BJ (cell line): ENCODE measurements at regions not wholly inside any gene's neighbourhood (a gene's known extent, or its start where the extent isn't known, plus 50 kb on each side); places are given as distances from the start of the nearest gene placed in this dataset.

Experiments
- CTCF ChIA-PET: fragments of 350-600 bp; formaldehyde crosslinking; extraction: SDS; loops from one replicate; lab custom pipeline; 2021; ENCODE audit warnings: antibody characterized with exemption, inconsistent platforms; lab: Yijun Ruan, JAX
- POLR2A ChIA-PET: fragments of 300-600 bp; sonication (Branson Sonifier 250); formaldehyde crosslinking; extraction: SDS; loops from one replicate; lab custom pipeline; 2021; ENCODE audit warnings: antibody characterized with exemption; lab: Charles Lee
- DNase-seq: peaks from one replicate; pipeline ENCODE4 v3.0.0-alpha.2; 2011; ENCODE audit warnings: low read depth
- H3K27me3 ChIP-seq: 2 replicates; pipeline ENCODE4 v1.6.0; 2011; ENCODE audit warnings: low read length; ENCODE audit not compliant: control insufficient read depth, insufficient read depth
- H3K36me3 ChIP-seq: 2 replicates; pipeline ENCODE4 v1.5.1; 2011; ENCODE audit warnings: low read length; ENCODE audit not compliant: control insufficient read depth, insufficient read depth
- H3K4me3 ChIP-seq: 2 replicates; pipeline ENCODE4 v1.5.1; 2011; ENCODE audit warnings: low read depth, mild to moderate bottlenecking, control low read depth, low read length
- TF ChIP-seq, protein P1 (sequence below): IDR thresholded peaks from 2 replicates; pipeline ENCODE4 v1.5.1; 2011; ENCODE audit warnings: low read depth, mild to moderate bottlenecking, control low read depth, inconsistent platforms, low read length, moderate library complexity; ENCODE audit not compliant: insufficient read depth

DNA sequence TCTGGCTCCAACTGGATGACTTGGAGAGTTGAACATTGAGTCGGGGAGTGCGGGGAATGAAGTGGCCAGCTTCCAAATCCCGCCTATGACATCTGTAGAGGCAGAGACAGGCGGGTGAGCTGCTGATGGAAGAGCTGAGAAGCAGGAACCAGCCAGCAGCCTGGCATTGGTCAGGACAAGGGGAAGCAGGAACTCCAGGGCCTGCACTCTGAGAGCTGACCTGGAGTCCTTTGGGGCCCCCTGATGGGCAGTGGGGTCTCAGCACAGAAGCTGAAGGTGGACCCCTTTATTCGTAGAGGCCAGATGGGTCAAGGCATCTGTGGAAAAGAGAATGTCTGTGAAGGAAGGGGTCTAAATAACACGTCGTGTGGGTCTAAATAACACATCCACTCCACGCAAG, 57.0 kb downstream of the SEC61G start:
- H3K27me3 ChIP-seq, result no peaks in the 10 kb centered on the region
- TF ChIP-seq, protein P1, sequence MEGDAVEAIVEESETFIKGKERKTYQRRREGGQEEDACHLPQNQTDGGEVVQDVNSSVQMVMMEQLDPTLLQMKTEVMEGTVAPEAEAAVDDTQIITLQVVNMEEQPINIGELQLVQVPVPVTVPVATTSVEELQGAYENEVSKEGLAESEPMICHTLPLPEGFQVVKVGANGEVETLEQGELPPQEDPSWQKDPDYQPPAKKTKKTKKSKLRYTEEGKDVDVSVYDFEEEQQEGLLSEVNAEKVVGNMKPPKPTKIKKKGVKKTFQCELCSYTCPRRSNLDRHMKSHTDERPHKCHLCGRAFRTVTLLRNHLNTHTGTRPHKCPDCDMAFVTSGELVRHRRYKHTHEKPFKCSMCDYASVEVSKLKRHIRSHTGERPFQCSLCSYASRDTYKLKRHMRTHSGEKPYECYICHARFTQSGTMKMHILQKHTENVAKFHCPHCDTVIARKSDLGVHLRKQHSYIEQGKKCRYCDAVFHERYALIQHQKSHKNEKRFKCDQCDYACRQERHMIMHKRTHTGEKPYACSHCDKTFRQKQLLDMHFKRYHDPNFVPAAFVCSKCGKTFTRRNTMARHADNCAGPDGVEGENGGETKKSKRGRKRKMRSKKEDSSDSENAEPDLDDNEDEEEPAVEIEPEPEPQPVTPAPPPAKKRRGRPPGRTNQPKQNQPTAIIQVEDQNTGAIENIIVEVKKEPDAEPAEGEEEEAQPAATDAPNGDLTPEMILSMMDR, result no peak
- ChIA-PET CTCF (no interaction called here), POLR2A (no interaction called here)
- no peak overlapping the region for H3K4me3 ChIP-seq
- H3K36me3 ChIP-seq, result no peaks in the 10 kb centered on the region
- no peak for DNase-seq

GRCh38 chr7:54699715-54700114, 59.3 kb downstream of the SEC61G start:
- POLR2A ChIA-PET, result no interaction called here
- Histone ChIP-seq H3K27me3 (no peaks in the 10 kb centered on the region), H3K4me3 (no peak overlapping the region), H3K36me3 (no peaks in the 10 kb centered on the region)
- CTCF ChIA-PET, result no interaction called here
- no peak for DNase-seq
- TF ChIP-seq, protein P1, result no peak

DNA sequence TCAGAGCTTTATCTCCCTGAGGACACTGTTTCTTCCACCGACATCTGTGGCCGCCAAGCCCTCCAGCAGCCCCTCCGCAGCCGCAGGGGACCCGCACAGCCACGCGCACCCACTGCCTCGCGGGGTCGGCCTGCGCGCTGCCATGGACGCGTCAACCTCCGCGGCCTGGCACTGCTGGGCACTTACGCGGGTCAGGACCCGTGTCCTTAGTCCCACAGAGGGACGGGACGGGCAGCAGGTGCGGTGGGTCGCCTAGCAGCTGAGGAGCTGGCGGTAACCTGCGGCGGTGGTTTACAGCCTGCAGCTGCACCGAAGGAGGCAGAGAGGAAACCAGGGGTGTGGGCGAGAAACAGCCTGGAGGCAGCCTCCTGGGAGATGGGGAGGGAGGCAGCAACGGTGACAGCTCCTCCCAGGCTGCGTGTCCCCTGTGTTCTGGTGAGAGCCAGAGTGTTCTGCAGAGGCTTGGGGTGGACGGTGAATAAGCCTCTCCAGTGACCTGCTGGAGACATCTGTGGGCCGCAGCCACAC, 61.3 kb downstream of the SEC61G start:
- POLR2A ChIA-PET, result no interaction called here
- Histone ChIP-seq H3K27me3 (no peaks in the 10 kb centered on the region), H3K4me3 (no peak overlapping the region), H3K36me3 (no peaks in the 10 kb centered on the region)
- TF ChIP-seq, protein P1, result no peak
- no peak for DNase-seq
- CTCF ChIA-PET, result no interaction called here

DNA sequence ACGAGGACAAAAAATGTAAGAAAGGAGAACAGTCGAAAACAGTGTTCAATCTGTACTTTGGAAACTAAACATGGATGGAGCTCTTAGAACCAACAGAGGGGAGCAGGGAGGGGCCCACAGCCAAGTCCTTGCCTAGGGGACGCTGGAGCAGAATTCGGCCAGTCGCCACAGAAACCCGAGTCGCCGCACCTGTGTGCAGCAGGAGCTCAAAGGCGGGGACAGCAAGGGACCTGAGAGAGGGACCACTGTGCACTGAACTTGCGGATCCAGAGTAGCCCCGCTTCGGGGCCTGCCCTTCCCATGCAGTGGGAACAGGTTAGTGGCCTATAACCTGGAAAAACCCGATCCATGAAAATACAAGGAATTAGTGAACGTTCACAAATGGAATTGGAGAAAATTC, 68.1 kb downstream of the SEC61G start:
- no peak for DNase-seq
- Histone ChIP-seq H3K36me3 (no peaks in the 10 kb centered on the region), H3K4me3 (no peak overlapping the region), H3K27me3 (no peaks in the 10 kb centered on the region)
- ChIA-PET CTCF (no interaction called here), POLR2A (no interaction called here)
- TF ChIP-seq, protein P1, result no peak

DNA sequence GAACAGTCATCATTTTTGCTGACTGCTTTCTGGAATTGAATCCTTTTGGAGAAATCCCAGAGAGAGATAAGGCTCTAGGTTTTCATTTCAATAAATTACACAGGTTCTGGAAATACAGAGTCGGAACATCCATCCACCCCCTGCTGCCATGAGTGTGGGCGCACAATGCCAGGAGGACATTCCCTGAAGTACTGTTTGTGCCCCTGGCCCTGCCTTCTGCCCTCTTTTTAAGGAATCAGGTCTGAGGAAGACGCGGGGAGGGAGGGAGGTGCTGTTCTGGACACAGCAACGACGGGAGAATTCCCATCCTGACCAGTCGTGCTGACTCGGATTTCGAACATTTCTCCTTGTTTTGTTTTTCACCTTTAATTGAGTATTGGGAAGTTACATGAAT, 69.0 kb downstream of the SEC61G start:
- H3K4me3 ChIP-seq, result no peak overlapping the region
- ChIA-PET CTCF (no interaction called here), POLR2A (no interaction called here)
- H3K27me3 ChIP-seq, result no peaks in the 10 kb centered on the region
- no peak for DNase-seq
- TF ChIP-seq, protein P1, result no peak
- no peaks in the 10 kb centered on the region for H3K36me3 ChIP-seq
